Peyer's patch (tissue), 4 donors: ENCODE measurements at regions not wholly inside any gene's neighbourhood (a gene's known extent, or its start where the extent isn't known, plus 50 kb on each side); places are given as distances from the start of the nearest gene placed in this dataset.

Experiments
- CTCF ChIP-seq, 6 experiments: fragments of 450-650 bp in 4 of 6; fragments of 200-600 bp in 2 of 6; sonication (generic) in 1 of 6; IDR thresholded peaks; one replicate each; pipeline ENCODE4 v1.5.1; 2017 to 2019; ENCODE audit warnings: antibody characterized with exemption in 6 of 6, mild to moderate bottlenecking in 3 of 6, moderate library complexity in 1 of 6
- POLR2A ChIP-seq, 2 donors: fragments of 450-650 bp; IDR thresholded peaks; one replicate each; pipeline ENCODE4 v1.5.1; 2017; ENCODE audit warnings: antibody characterized with exemption in 2 of 2, mild to moderate bottlenecking in 2 of 2, moderate library complexity in 2 of 2

DNA sequence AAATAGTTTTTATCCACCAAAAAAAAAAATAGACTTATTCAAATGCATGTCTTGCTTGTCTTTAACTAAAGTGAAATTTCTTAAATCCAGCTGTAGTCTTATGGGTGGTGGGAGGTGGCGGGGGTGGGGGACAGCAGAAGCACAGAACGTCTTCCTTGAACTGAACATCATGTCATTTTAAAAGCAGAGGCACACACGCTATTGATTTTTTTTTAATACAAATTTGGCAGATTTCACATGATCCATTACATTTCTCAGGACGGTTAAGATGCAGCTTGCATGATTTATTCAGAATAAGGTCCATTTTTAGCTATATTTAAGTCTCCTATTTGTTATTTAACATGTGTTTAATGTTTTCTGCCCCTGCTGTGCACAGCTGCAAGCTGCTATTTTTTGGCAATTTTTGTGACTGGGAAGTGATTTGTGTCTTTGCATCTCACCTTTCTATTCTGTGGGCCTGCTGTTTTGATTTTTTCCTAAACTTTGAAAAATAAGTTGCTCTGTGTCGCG, 274.0 kb downstream of the TSHZ3 start:
- TF ChIP-seq CTCF (IDR thresholded peaks at IDR 0.05) (no peak), POLR2A (IDR thresholded peaks at IDR 0.05) (no peak)
